ENCODE measurements at regions not wholly inside any gene's neighbourhood (a gene's known extent, or its start where the extent isn't known, plus 50 kb on each side); places are given as distances from the start of the nearest gene placed in this dataset.
A peak's percentile ranks its signal among the peaks of the same experiment; 100 is the strongest.

DNA sequence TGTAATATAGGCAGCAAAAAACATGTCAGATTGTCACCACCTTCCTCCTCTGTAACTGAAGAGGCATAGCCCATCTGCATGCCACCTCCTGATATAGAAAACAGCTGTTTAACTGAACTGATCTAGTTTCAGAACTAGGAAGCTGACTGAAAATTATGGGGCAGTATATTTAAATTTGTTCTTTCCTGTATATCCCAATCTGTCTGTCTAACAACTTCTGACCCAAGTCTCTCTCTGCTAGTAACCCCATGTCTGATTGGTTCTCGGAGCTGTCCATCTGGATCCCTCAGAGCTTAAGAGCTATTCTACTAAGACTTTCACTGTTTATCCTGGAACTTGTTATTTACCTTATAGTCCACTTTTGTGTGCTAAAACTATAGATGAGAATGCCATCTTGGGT lies 68.2 kb upstream of the SLC35G4 start:
- Histone ChIP-seq H3K4me3 (no peak overlapping the region), H3K36me3 (no peaks in the 10 kb centered on the region), H3K27ac (no peak overlapping the region), H3K9me3 (peaks cover 17% of the 10 kb centered on the region), H3K4me1 (no peaks in the 10 kb centered on the region), H3K27me3 (no peaks in the 10 kb centered on the region)
- WGBS, result 100% methylated on average over 1 of the region's 1 CpG
- DNase-seq (ENCODE audit: low spot score in 2 of 2), result no peak
- TF ChIP-seq, protein P1, sequence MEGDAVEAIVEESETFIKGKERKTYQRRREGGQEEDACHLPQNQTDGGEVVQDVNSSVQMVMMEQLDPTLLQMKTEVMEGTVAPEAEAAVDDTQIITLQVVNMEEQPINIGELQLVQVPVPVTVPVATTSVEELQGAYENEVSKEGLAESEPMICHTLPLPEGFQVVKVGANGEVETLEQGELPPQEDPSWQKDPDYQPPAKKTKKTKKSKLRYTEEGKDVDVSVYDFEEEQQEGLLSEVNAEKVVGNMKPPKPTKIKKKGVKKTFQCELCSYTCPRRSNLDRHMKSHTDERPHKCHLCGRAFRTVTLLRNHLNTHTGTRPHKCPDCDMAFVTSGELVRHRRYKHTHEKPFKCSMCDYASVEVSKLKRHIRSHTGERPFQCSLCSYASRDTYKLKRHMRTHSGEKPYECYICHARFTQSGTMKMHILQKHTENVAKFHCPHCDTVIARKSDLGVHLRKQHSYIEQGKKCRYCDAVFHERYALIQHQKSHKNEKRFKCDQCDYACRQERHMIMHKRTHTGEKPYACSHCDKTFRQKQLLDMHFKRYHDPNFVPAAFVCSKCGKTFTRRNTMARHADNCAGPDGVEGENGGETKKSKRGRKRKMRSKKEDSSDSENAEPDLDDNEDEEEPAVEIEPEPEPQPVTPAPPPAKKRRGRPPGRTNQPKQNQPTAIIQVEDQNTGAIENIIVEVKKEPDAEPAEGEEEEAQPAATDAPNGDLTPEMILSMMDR (IDR thresholded peaks at IDR 0.05), result no peak
- TF ChIP-seq POLR2A (IDR thresholded peaks at IDR 0.05) (no peak), EP300 (IDR thresholded peaks at IDR 0.05) (no peak), POLR2AphosphoS5 (IDR thresholded peaks at IDR 0.05) (no peak)

DNA sequence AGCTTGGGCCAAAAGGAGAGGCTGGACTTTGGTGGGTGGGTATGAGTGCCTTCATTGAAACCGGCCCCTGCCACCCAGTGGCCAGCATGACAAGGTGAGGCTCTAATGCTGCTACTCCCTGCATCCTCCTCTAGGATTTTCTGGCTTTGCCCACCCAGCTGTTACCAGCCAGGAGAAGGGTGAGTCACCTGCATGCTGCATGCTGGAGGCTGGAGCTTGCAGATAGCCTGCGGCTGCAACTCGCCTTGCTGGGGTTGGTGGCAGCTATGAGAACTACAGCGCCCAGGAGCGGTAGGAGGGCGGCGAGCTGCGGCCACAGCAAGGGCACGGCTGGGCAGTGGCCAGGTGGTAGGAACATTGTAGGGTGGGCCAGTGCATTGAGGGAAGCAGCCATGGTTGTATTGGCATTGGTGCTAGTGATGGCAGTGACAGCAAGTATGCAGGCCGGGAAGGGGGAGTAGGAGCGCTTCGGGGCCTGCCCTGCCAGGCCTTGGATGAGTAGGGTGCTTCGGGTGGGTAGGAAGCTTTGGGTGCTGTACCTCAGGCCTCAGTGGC lies 75.4 kb upstream of the SLC35G4 start:
- no peaks in the 10 kb centered on the region for H3K4me1 ChIP-seq
- TF ChIP-seq EP300 (IDR thresholded peaks at IDR 0.05) (no peak), POLR2AphosphoS5 (IDR thresholded peaks at IDR 0.05) (no peak), POLR2A (IDR thresholded peaks at IDR 0.05) (no peak)
- TF ChIP-seq, protein P1 (IDR thresholded peaks at IDR 0.05), result no peak
- H3K4me3 ChIP-seq, result no peak overlapping the region
- WGBS, result 92% methylated on average over 13 of the region's 13 CpGs
- no peaks in the 10 kb centered on the region for H3K27me3 ChIP-seq
- H3K27ac ChIP-seq, result no peak overlapping the region
- H3K36me3 ChIP-seq, result no peaks in the 10 kb centered on the region
- peaks cover 4% of the 10 kb centered on the region for H3K9me3 ChIP-seq
- peak in 1 of 2 donors; percentile 65 for DNase-seq (ENCODE audit: low spot score in 2 of 2)

DNA sequence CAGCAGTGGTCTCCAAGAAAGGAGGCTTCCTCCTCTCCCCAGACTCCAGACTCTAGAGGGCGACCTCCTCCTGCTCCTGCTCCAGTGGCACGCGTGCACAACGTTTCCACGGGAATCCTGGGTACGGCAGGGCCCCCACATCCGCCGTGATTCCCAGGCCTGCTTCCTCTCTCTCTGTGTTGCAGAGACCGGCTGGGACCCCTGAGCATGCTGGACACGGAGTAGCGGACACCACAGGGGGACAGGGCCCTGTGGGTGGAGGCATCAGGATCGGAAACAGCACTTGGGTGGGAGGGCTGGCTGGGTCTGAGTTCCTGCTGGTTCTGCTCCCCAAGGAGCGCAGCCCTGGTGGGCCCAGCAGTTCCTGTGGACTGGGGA lies 75.9 kb upstream of the SLC35G4 start:
- no peaks in the 10 kb centered on the region for H3K4me1 ChIP-seq
- peaks cover 4% of the 10 kb centered on the region for H3K9me3 ChIP-seq
- no peak overlapping the region for H3K4me3 ChIP-seq
- DNase-seq (ENCODE audit: low spot score in 2 of 2), result peak in 1 of 2 donors; percentile 62
- 100% methylated on average over 1 of the region's 13 CpGs for WGBS
- H3K36me3 ChIP-seq, result no peaks in the 10 kb centered on the region
- H3K27ac ChIP-seq, result no peak overlapping the region
- TF ChIP-seq POLR2AphosphoS5 (IDR thresholded peaks at IDR 0.05) (no peak), POLR2A (IDR thresholded peaks at IDR 0.05) (no peak)
- no peaks in the 10 kb centered on the region for H3K27me3 ChIP-seq

DNA sequence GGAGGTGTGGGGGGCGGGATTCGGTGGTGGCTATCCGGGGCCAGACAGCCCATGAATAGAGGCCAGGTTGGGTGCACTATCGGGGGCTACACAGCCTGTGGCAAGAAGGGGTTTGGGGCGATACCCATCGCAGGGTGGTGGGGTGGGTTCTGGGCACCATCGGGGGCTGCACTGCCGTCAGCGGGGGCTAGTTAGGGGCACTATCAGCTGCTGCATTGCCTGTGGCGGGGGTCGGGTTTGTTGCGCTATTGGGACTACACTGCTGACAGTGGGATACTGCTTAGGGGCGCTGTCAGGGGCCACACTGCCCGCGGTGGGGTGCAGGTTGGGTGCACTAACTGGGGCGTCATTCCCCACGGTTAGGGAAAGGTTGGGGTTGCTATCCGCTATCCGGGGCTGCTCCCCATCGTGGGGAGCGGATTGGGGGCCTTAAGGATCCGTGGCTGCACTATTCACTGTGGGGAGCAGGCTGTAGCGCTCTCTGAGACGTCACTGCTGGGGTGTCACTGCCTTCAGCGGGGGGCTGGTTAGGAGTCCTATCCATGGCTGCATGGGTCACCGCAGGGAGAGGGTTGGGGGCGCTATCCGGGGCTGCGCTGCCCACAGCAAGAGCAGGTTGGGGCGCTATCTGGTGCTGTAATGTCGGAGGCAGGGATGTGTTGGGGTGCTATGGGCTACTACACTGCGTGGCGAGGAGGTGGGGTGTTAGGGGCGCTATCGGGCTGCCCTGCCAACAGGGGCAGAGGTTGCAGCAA lies 76.5 kb upstream of the SLC35G4 start:
- WGBS, result 93% methylated on average over 4 of the region's 35 CpGs
- Histone ChIP-seq H3K36me3 (no peaks in the 10 kb centered on the region), H3K27ac (no peak overlapping the region), H3K4me1 (no peaks in the 10 kb centered on the region), H3K9me3 (peaks cover 4% of the 10 kb centered on the region), H3K27me3 (no peaks in the 10 kb centered on the region), H3K4me3 (no peak overlapping the region)
- no peak for TF ChIP-seq EP300 (IDR thresholded peaks at IDR 0.05)
- DNase-seq (ENCODE audit: low spot score in 2 of 2), result peak in 1 of 2 donors; percentile 76

GRCh38 chr18:11529081-11529480 lies 80.3 kb upstream of the SLC35G4 start:
- H3K9me3 ChIP-seq, result peaks cover 4% of the 10 kb centered on the region
- DNase-seq (ENCODE audit: low spot score in 2 of 2), result no peak
- 88% methylated on average over 6 of the region's 6 CpGs for WGBS
- TF ChIP-seq, protein P1 (IDR thresholded peaks at IDR 0.05), result no peak
- no peak for TF ChIP-seq EP300 (IDR thresholded peaks at IDR 0.05)
- TF ChIP-seq POLR2AphosphoS5 (IDR thresholded peaks at IDR 0.05), result no peak
- TF ChIP-seq POLR2A (IDR thresholded peaks at IDR 0.05), result no peak
- no peak overlapping the region for H3K4me3 ChIP-seq
- no peaks in the 10 kb centered on the region for H3K4me1 ChIP-seq
- H3K27ac ChIP-seq, result no peak overlapping the region
- H3K27me3 ChIP-seq, result no peaks in the 10 kb centered on the region
- no peaks in the 10 kb centered on the region for H3K36me3 ChIP-seq

GRCh38 chr18:11526675-11527074 lies 82.7 kb upstream of the SLC35G4 start:
- TF ChIP-seq POLR2A (IDR thresholded peaks at IDR 0.05) (no peak), EP300 (IDR thresholded peaks at IDR 0.05) (no peak), POLR2AphosphoS5 (IDR thresholded peaks at IDR 0.05) (no peak)
- TF ChIP-seq, protein P1 (IDR thresholded peaks at IDR 0.05), result no peak
- no peaks in the 10 kb centered on the region for H3K27me3 ChIP-seq
- H3K27ac ChIP-seq, result no peak overlapping the region
- H3K4me1 ChIP-seq, result no peaks in the 10 kb centered on the region
- 92% methylated on average over 1 of the region's 1 CpG for WGBS
- H3K9me3 ChIP-seq, result no peaks in the 10 kb centered on the region
- no peaks in the 10 kb centered on the region for H3K36me3 ChIP-seq
- no peak overlapping the region for H3K4me3 ChIP-seq
- DNase-seq (ENCODE audit: low spot score in 2 of 2), result no peak
